HEK293 (cell line): ENCODE measurements at regions not wholly inside any gene's neighbourhood (a gene's known extent, or its start where the extent isn't known, plus 50 kb on each side); places are given as distances from the start of the nearest gene placed in this dataset.

ENCODE experiments used
- TRIM28 ChIP-seq: IDR thresholded peaks from 2 replicates; pipeline ENCODE4 v1.6.1; 2011; ENCODE audit warnings: low read length, control low read depth, borderline replicate concordance
- TF ChIP-seq, protein P1 (sequence below): fragments of 450-650 bp; formaldehyde crosslinking; IDR thresholded peaks from 2 replicates; pipeline ENCODE4 v1.5.1; 2016; ENCODE audit warnings: missing biosample characterization, missing genetic modification characterization

GRCh38 chr18:41604964-41605363 lies 350.1 kb upstream of the PIK3C3 start:
- TF ChIP-seq, protein P1, sequence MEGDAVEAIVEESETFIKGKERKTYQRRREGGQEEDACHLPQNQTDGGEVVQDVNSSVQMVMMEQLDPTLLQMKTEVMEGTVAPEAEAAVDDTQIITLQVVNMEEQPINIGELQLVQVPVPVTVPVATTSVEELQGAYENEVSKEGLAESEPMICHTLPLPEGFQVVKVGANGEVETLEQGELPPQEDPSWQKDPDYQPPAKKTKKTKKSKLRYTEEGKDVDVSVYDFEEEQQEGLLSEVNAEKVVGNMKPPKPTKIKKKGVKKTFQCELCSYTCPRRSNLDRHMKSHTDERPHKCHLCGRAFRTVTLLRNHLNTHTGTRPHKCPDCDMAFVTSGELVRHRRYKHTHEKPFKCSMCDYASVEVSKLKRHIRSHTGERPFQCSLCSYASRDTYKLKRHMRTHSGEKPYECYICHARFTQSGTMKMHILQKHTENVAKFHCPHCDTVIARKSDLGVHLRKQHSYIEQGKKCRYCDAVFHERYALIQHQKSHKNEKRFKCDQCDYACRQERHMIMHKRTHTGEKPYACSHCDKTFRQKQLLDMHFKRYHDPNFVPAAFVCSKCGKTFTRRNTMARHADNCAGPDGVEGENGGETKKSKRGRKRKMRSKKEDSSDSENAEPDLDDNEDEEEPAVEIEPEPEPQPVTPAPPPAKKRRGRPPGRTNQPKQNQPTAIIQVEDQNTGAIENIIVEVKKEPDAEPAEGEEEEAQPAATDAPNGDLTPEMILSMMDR (tag by site-specific recombination) = no peak
- TF ChIP-seq TRIM28 = no peak
